Caco-2 (cell line): ENCODE measurements at regions not wholly inside any gene's neighbourhood (a gene's known extent, or its start where the extent isn't known, plus 50 kb on each side); places are given as distances from the start of the nearest gene placed in this dataset.

Experiments used
- BruUV-seq: library from RNA; stranded (reverse); fragments of 400-500 nt; replicated peaks from 2 replicates; lab custom pipeline; 2021; lab: Mats Ljungman, UMichigan
- CTCF ChIA-PET: fragments of 300-600 bp; sonication (Branson Sonifier 250); formaldehyde crosslinking; loops from one replicate; lab custom pipeline; 2022; ENCODE audit warnings: antibody characterized with exemption; lab: Charles Lee
- POLR2A ChIA-PET: fragments of 300-600 bp; sonication (Branson Sonifier 250); formaldehyde crosslinking; loops from one replicate; lab custom pipeline; 2022; ENCODE audit warnings: antibody characterized with exemption; lab: Charles Lee
- DNase-seq, 2 experiments: peaks; one replicate each; pipeline versions ENCODE4 v3.0.0 to v3.0.0-alpha.2; 2020 to 2022
- H3K27me3 ChIP-seq: replicated peaks from 2 replicates; pipeline ENCODE4 v1.6.0; 2011; ENCODE audit warnings: low read length; ENCODE audit not compliant: control insufficient read depth, insufficient read depth
- H3K36me3 ChIP-seq: 2 replicates; pipeline ENCODE4 v1.5.1; 2011; ENCODE audit warnings: low read length; ENCODE audit not compliant: control insufficient read depth, insufficient read depth
- H3K4me1 ChIP-seq: fragments of 250-450 bp; sonication (Bioruptor Pico); 2 replicates; pipeline ENCODE4 v1.5.1; 2020; ENCODE audit warnings: mild to moderate bottlenecking
- H3K4me3 ChIP-seq: 2 replicates; pipeline ENCODE4 v1.5.1; 2011; ENCODE audit warnings: low read depth, mild to moderate bottlenecking, control low read depth, low read length
- H3K9me3 ChIP-seq: fragments of 250-450 bp; sonication (Bioruptor Pico); 2 replicates; pipeline ENCODE4 v1.5.1; 2020; ENCODE audit warnings: mild to moderate bottlenecking, moderate library complexity
- H3K27ac Mint-ChIP-seq: one replicate; pipeline ENCODE4 v1.8.0; 2022; ENCODE audit warnings: mixed read lengths; ENCODE audit not compliant: unreplicated experiment
- H3K27me3 Mint-ChIP-seq: one replicate; pipeline ENCODE4 v1.8.0; 2022; ENCODE audit warnings: mixed read lengths; ENCODE audit not compliant: insufficient read depth, unreplicated experiment
- H3K36me3 Mint-ChIP-seq: one replicate; pipeline ENCODE4 v1.8.0; 2022; ENCODE audit warnings: mild to moderate bottlenecking, mixed read lengths; ENCODE audit not compliant: insufficient read depth, unreplicated experiment
- H3K4me1 Mint-ChIP-seq: one replicate; pipeline ENCODE4 v1.8.0; 2022; ENCODE audit warnings: low read depth, mixed read lengths; ENCODE audit not compliant: unreplicated experiment
- H3K4me3 Mint-ChIP-seq: one replicate; pipeline ENCODE4 v1.8.0; 2022; ENCODE audit warnings: mild to moderate bottlenecking, moderate library complexity, mixed read lengths; ENCODE audit not compliant: unreplicated experiment
- H3K9me3 Mint-ChIP-seq: one replicate; pipeline ENCODE4 v1.8.0; 2022; ENCODE audit warnings: mixed read lengths; ENCODE audit not compliant: unreplicated experiment
- CTCF ChIP-seq, 2 experiments: fragments of 200-600 bp in 1 of 2; IDR thresholded peaks; 1 replicate in 1 of 2; 2 replicates in 1 of 2; pipeline versions ENCODE4 v1.5.1 to v1.8.0; 2011 to 2022; ENCODE audit warnings: antibody characterized with exemption in 1 of 2, control low read depth in 1 of 2, inconsistent platforms in 1 of 2, low read depth in 1 of 2, low read length in 1 of 2, mild to moderate bottlenecking in 1 of 2, moderate library complexity in 1 of 2; ENCODE audit not compliant: insufficient read depth in 1 of 2, severe bottlenecking in 1 of 2, unreplicated experiment in 1 of 2
- intact Hi-C: fragments of 100-400 bp; cut with micrococcal nuclease; formaldehyde crosslinking; loops from one replicate; pipeline ENCODE4 v1.10.0; 2022; ENCODE audit not compliant: unreplicated experiment

- Histone ChIP-seq H3K4me3 (no peak overlapping the region), H3K27me3 (no peaks in the 10 kb centered on the region), H3K36me3 (no peaks in the 10 kb centered on the region), H3K9me3 (no peaks in the 10 kb centered on the region), H3K4me1 (peaks cover 8% of the 10 kb centered on the region)
- no peak for TF ChIP-seq CTCF (IDR thresholded peaks at IDR 0.05; ENCODE audit: insufficient read depth in 1 of 2, low read depth in 1 of 2, low read length in 1 of 2, severe bottlenecking in 1 of 2, unreplicated experiment in 1 of 2)
- intact Hi-C loops = no loop called here
- no peak overlapping the region for H3K4me3 Mint-ChIP-seq
- BruUV-seq = no TSS peak
- ChIA-PET CTCF (no interaction called here), POLR2A (no interaction called here)
- H3K27me3 Mint-ChIP-seq = no peaks in the 10 kb centered on the region
- no peaks in the 10 kb centered on the region for H3K4me1 Mint-ChIP-seq
- H3K9me3 Mint-ChIP-seq = no peaks in the 10 kb centered on the region
- DNase-seq = no peak
- peaks cover 4% of the 10 kb centered on the region for H3K36me3 Mint-ChIP-seq
- no peak overlapping the region for H3K27ac Mint-ChIP-seq
Observed at GRCh38 chr5:68446070-68446357, 230.5 kb downstream of the PIK3R1 start.

- Mint-ChIP-seq H3K27me3 (no peaks in the 10 kb centered on the region), H3K4me1 (no peaks in the 10 kb centered on the region), H3K9me3 (no peaks in the 10 kb centered on the region), H3K36me3 (peaks cover 4% of the 10 kb centered on the region), H3K27ac (no peak overlapping the region), H3K4me3 (no peak overlapping the region)
- ChIA-PET CTCF (no interaction called here), POLR2A (no interaction called here)
- Histone ChIP-seq H3K36me3 (no peaks in the 10 kb centered on the region), H3K9me3 (no peaks in the 10 kb centered on the region), H3K4me3 (no peak overlapping the region), H3K27me3 (no peaks in the 10 kb centered on the region), H3K4me1 (peaks cover 8% of the 10 kb centered on the region)
- no TSS peak for BruUV-seq
- TF ChIP-seq CTCF (IDR thresholded peaks at IDR 0.05; ENCODE audit: insufficient read depth in 1 of 2, low read depth in 1 of 2, low read length in 1 of 2, severe bottlenecking in 1 of 2, unreplicated experiment in 1 of 2) = no peak
- DNase-seq = no peak
- intact Hi-C loops = no loop called here
Observed at GRCh38 chr5:68446487-68446894, 230.9 kb downstream of the PIK3R1 start.

GRCh38 chr5:68447136-68447929, 231.8 kb downstream of the PIK3R1 start:
- H3K9me3 Mint-ChIP-seq = no peaks in the 10 kb centered on the region
- Histone ChIP-seq H3K36me3 (no peaks in the 10 kb centered on the region), H3K4me3 (no peak overlapping the region), H3K4me1 (peaks cover 8% of the 10 kb centered on the region), H3K27me3 (no peaks in the 10 kb centered on the region), H3K9me3 (no peaks in the 10 kb centered on the region)
- ChIA-PET CTCF (no interaction called here), POLR2A (no interaction called here)
- no peaks in the 10 kb centered on the region for H3K27me3 Mint-ChIP-seq
- H3K4me3 Mint-ChIP-seq = no peak overlapping the region
- intact Hi-C loops = no loop called here
- TF ChIP-seq CTCF (IDR thresholded peaks at IDR 0.05; ENCODE audit: insufficient read depth in 1 of 2, low read depth in 1 of 2, low read length in 1 of 2, severe bottlenecking in 1 of 2, unreplicated experiment in 1 of 2) = no peak
- H3K4me1 Mint-ChIP-seq = no peaks in the 10 kb centered on the region
- no peak overlapping the region for H3K27ac Mint-ChIP-seq
- no peak for DNase-seq
- peaks cover 4% of the 10 kb centered on the region for H3K36me3 Mint-ChIP-seq
- no TSS peak for BruUV-seq
